Panc1 (cell line): ENCODE measurements at regions not wholly inside any gene's neighbourhood (a gene's known extent, or its start where the extent isn't known, plus 50 kb on each side); places are given as distances from the start of the nearest gene placed in this dataset.

Experiments used
- CTCF ChIP-seq: fragments of 450-650 bp; IDR thresholded peaks from 2 replicates; pipeline ENCODE4 v1.5.1; 2017; ENCODE audit warnings: mild to moderate bottlenecking
- POLR2AphosphoS5 ChIP-seq: IDR thresholded peaks from 2 replicates; pipeline ENCODE4 v1.6.1; 2012; ENCODE audit warnings: mild to moderate bottlenecking, low read depth, low read length, moderate library complexity
- REST ChIP-seq, 2 experiments: IDR thresholded peaks; 2 replicates each; pipeline ENCODE4 v1.6.1; 2011 to 2012; ENCODE audit warnings: low read depth in 2 of 2, control low read depth in 1 of 2, low read length in 1 of 2, mild to moderate bottlenecking in 1 of 2, moderate library complexity in 1 of 2; ENCODE audit not compliant: insufficient read depth in 1 of 2
- SIN3A ChIP-seq: IDR thresholded peaks from 2 replicates; pipeline ENCODE4 v1.6.1; 2012; ENCODE audit warnings: low read depth, mild to moderate bottlenecking, low read length, moderate library complexity, borderline replicate concordance; ENCODE audit not compliant: insufficient read depth
- TCF7L2 ChIP-seq: IDR thresholded peaks from 2 replicates; pipeline ENCODE4 v1.6.1; 2011; ENCODE audit warnings: mild to moderate bottlenecking, low read depth, low read length, inconsistent platforms

- TF ChIP-seq CTCF (no peak), REST (IDR thresholded peaks at IDR 0.05; ENCODE audit: insufficient read depth in 1 of 2, low read depth in 2 of 2, low read length in 1 of 2) (no peak), POLR2AphosphoS5 (no peak), SIN3A (no peak), TCF7L2 (no peak)
These were observed 502.8 kb downstream of the LRRC70 start for GRCh38 chr5:63081402-63081801.
